ENCODE measurements at regions not wholly inside any gene's neighbourhood (a gene's known extent, or its start where the extent isn't known, plus 50 kb on each side); places are given as distances from the start of the nearest gene placed in this dataset.

DNA sequence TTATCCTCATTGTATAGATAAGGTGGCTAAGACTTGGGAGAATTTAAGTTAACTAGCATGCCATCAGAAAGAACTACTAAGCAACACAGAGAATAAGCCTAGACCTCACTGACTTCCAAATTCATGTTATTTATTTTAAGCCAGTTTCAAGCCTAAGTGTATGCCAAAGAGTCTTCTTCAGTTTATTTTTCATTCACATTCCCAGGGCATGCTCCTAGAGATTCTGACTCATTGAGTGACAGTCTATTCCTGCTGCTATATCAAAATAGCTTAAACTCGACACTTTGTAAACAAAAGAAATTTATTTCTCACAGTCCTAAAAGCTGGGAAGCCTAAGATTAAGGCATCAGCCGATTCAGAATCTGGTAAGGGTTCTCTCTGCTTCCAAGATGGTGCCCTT lies 467.1 kb downstream of the MBD2 start:
- Histone ChIP-seq H2AK5ac (ENCODE audit: insufficient read length, low read length) (no peak overlapping the region), H3K9ac (ENCODE audit: extremely low read depth, insufficient read length, low read length) (no peak overlapping the region), H3K4me1 (ENCODE audit: insufficient read depth, low read length) (no peaks in the 10 kb centered on the region), H3K9me3 (ENCODE audit: control insufficient read depth, low read depth, low read length) (no peaks in the 10 kb centered on the region), H4K5ac (ENCODE audit: insufficient read length, low read depth, low read length) (no peak overlapping the region), H3K18ac (ENCODE audit: insufficient read length, low read depth, low read length) (no peak overlapping the region), H2BK15ac (ENCODE audit: low read depth, low read length) (no peak overlapping the region), H3K27ac (ENCODE audit: insufficient read length, low read depth, low read length) (no peak overlapping the region), H3K23me2 (ENCODE audit: insufficient read length, low read depth, low read length, poor library complexity, severe bottlenecking) (no peaks in the 10 kb centered on the region), H4K8ac (replicated peaks; ENCODE audit: insufficient read length, low read depth, low read length) (no peak overlapping the region), H3K79me2 (ENCODE audit: insufficient read depth, low read length) (no peaks in the 10 kb centered on the region), H3K4me2 (ENCODE audit: insufficient read depth, insufficient read length, low read length) (no peak overlapping the region), H2AFZ (ENCODE audit: low read length) (no peak overlapping the region), H2BK120ac (ENCODE audit: low read depth, low read length, poor library complexity, severe bottlenecking) (no peak overlapping the region), H4K20me1 (ENCODE audit: control insufficient read depth, insufficient read depth, insufficient read length) (no peaks in the 10 kb centered on the region), H3K14ac (ENCODE audit: insufficient read depth, low read length) (no peak overlapping the region), H2BK5ac (ENCODE audit: insufficient read length, low read length) (no peak overlapping the region), H3K79me1 (ENCODE audit: insufficient read depth, low read depth, low read length, poor library complexity, severe bottlenecking) (no peaks in the 10 kb centered on the region), H3T11ph (ENCODE audit: low read length) (no peak overlapping the region), H3K27me3 (ENCODE audit: insufficient read depth, low read length) (no peaks in the 10 kb centered on the region), H4K91ac (ENCODE audit: insufficient read length, low read depth, low read length) (no peak overlapping the region), H2BK20ac (ENCODE audit: low read depth, low read length, poor library complexity, severe bottlenecking) (no peak overlapping the region), H3K56ac (ENCODE audit: insufficient read length, low read depth, low read length) (no peak overlapping the region), H3K23ac (ENCODE audit: insufficient read length, low read depth, low read length) (no peak overlapping the region), H3K4ac (ENCODE audit: low read depth, low read length) (no peak overlapping the region), H2BK12ac (ENCODE audit: insufficient read length, low read depth, low read length) (no peak overlapping the region)
- Mint-ChIP-seq H3K4me1 (peaks cover 5% of the 10 kb centered on the region in 2 experiments), H3K9me3 (peaks cover 0 to 2% of the 10 kb centered on the region in 2 experiments; a peak in 3 of 5 replicates), H3K27ac (no peak overlapping the region), H3K27me3 (ENCODE audit: low read depth) (no peaks in the 10 kb centered on the region), H3K4me3 (no peak overlapping the region), H3K36me3 (ENCODE audit: insufficient read depth in 1 of 3, low read depth in 3 of 3) (peaks cover 0 to 4% (median 1%) of the 10 kb centered on the region in 3 experiments; a peak in 2 of 7 replicates)
- no CpG with 5 or more reads among the region's 2 CpGs for WGBS (ENCODE audit: extremely low coverage, insufficient read length, low lambda C conversion rate)
- TF ChIP-seq, protein P1, sequence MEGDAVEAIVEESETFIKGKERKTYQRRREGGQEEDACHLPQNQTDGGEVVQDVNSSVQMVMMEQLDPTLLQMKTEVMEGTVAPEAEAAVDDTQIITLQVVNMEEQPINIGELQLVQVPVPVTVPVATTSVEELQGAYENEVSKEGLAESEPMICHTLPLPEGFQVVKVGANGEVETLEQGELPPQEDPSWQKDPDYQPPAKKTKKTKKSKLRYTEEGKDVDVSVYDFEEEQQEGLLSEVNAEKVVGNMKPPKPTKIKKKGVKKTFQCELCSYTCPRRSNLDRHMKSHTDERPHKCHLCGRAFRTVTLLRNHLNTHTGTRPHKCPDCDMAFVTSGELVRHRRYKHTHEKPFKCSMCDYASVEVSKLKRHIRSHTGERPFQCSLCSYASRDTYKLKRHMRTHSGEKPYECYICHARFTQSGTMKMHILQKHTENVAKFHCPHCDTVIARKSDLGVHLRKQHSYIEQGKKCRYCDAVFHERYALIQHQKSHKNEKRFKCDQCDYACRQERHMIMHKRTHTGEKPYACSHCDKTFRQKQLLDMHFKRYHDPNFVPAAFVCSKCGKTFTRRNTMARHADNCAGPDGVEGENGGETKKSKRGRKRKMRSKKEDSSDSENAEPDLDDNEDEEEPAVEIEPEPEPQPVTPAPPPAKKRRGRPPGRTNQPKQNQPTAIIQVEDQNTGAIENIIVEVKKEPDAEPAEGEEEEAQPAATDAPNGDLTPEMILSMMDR (conservative IDR thresholded peaks at IDR 0.05), result no peak
- DNase-seq, result no peak

Data from H9 (cell line).